WERI-Rb-1 (cell line): ENCODE measurements at regions not wholly inside any gene's neighbourhood (a gene's known extent, or its start where the extent isn't known, plus 50 kb on each side); places are given as distances from the start of the nearest gene placed in this dataset.

Experiments used
- DNase-seq: peaks from one replicate; pipeline ENCODE4 v3.0.0-alpha.2; 2020
- H3K27ac ChIP-seq: fragments of 250-450 bp; sonication (Bioruptor Pico); 2 replicates; pipeline ENCODE4 v1.5.1; 2020; ENCODE audit warnings: mild to moderate bottlenecking, moderate library complexity
- H3K27me3 ChIP-seq: fragments of 250-450 bp; sonication (Bioruptor Pico); 2 replicates; pipeline ENCODE4 v1.5.1; 2021; ENCODE audit warnings: mild to moderate bottlenecking, low read depth, moderate library complexity; ENCODE audit not compliant: insufficient read depth, severe bottlenecking
- H3K36me3 ChIP-seq: fragments of 250-450 bp; sonication (Bioruptor Pico); 2 replicates; pipeline ENCODE4 v1.5.1; 2020; ENCODE audit warnings: mild to moderate bottlenecking, moderate library complexity
- H3K4me3 ChIP-seq: 2 replicates; pipeline ENCODE4 v1.5.1; 2011; ENCODE audit warnings: low read depth, mild to moderate bottlenecking, control low read depth, low read length
- H3K9me3 ChIP-seq: fragments of 250-450 bp; sonication (Bioruptor Pico); 2 replicates; pipeline ENCODE4 v1.5.1; 2021; ENCODE audit warnings: mild to moderate bottlenecking, moderate library complexity; ENCODE audit not compliant: severe bottlenecking
- TF ChIP-seq, protein P1 (sequence below): IDR thresholded peaks from 2 replicates; pipeline ENCODE4 v1.5.1; 2011; ENCODE audit warnings: low read depth, mild to moderate bottlenecking, control low read depth, inconsistent platforms, low read length

DNA sequence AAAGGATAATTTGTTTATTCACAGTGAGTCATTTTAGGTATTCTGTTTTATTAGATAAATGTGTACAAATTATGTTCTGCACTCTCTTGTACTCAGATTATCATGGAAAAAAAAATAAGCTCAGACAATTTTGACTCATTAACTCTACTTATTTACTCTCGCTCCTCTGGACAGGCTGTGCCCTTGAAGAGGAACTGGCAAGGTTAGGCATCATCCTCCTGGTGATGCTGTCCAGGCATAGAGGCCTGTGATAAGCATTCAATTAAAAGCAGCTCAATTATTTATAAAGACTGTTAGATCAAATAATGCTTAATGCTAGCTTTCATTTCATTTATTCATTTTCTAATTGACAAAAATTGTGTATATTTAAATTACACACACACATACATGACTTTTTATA is 518.5 kb downstream of the TENT5A start:
- Histone ChIP-seq H3K27ac (no peak overlapping the region), H3K36me3 (no peaks in the 10 kb centered on the region), H3K4me3 (no peak overlapping the region), H3K9me3 (no peaks in the 10 kb centered on the region), H3K27me3 (no peaks in the 10 kb centered on the region)
- no peak for DNase-seq
- TF ChIP-seq, protein P1, sequence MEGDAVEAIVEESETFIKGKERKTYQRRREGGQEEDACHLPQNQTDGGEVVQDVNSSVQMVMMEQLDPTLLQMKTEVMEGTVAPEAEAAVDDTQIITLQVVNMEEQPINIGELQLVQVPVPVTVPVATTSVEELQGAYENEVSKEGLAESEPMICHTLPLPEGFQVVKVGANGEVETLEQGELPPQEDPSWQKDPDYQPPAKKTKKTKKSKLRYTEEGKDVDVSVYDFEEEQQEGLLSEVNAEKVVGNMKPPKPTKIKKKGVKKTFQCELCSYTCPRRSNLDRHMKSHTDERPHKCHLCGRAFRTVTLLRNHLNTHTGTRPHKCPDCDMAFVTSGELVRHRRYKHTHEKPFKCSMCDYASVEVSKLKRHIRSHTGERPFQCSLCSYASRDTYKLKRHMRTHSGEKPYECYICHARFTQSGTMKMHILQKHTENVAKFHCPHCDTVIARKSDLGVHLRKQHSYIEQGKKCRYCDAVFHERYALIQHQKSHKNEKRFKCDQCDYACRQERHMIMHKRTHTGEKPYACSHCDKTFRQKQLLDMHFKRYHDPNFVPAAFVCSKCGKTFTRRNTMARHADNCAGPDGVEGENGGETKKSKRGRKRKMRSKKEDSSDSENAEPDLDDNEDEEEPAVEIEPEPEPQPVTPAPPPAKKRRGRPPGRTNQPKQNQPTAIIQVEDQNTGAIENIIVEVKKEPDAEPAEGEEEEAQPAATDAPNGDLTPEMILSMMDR, result no peak

DNA sequence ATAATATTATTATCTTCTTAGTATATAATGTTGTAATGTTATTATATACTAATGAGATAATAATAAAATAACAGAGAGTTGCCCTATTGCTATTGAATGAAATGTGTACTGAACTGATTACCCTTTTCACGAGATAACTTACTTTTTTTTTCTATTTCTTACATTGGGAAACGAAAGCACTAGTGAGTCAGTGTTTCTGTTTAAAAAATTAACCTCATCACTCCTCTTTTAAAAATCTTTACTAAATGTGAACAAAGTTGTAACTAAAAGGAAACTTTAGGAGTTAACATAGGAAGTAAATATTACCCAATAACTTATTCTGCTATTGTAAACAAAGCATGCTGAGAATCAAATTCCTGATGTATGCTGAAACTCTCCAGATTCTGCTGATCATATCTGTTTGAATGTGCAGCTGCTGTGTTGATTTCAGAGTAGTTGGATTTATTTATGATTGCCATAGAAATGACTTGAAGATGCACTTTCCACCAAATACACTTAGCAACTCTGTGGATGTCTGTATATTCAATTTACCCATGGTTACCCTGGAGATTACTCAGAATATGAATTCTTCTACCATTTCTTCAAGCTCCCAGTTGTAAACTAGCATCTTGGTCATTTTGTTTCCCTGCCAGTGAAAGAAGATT is 523.4 kb downstream of the TENT5A start:
- Histone ChIP-seq H3K4me3 (no peak overlapping the region), H3K27me3 (no peaks in the 10 kb centered on the region), H3K9me3 (no peaks in the 10 kb centered on the region), H3K27ac (no peak overlapping the region), H3K36me3 (no peaks in the 10 kb centered on the region)
- TF ChIP-seq, protein P1, result no peak
- DNase-seq, result no peak

DNA sequence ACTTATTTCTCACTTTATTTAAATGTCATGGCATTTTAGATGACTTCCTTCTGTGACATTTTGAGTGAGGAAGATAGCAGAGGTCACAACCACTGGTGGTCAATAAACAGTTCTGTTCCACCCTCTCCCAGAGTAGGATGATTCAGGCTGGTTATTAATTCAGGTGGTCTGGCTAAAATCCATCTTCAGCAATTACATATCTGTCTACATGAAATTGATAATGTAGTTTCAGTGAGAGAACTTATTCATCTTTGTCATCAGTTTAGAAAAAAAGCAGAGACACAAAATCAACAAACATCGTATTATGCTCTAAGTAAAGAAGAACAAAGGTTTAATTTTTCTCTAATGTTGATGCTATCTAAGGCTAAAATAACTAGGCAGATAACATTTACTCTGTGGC is 525.5 kb downstream of the TENT5A start:
- no peak for DNase-seq
- TF ChIP-seq, protein P1, result no peak
- Histone ChIP-seq H3K9me3 (no peaks in the 10 kb centered on the region), H3K36me3 (no peaks in the 10 kb centered on the region), H3K4me3 (no peak overlapping the region), H3K27ac (no peak overlapping the region), H3K27me3 (no peaks in the 10 kb centered on the region)

DNA sequence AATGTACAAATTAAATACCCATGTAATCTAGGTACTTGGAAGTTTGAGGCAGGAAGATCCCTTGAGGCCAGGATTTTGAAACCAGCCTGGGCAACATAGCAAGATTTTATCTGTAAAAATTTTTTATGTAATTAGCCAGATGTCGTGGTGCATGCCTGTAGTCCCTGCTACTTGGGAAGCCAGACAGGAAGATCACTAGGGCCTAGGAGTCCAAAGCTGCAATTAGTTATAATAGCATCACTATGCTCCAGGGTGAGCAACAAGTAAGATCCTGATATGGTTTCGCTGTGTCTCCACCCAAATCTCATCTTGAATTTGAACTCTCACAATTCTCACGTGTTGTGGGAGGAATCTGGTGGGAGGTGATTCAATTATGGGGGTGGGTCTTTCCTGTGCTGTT is 535.8 kb downstream of the TENT5A start:
- no peaks in the 10 kb centered on the region for H3K9me3 ChIP-seq
- H3K27me3 ChIP-seq, result no peaks in the 10 kb centered on the region
- no peak overlapping the region for H3K4me3 ChIP-seq
- TF ChIP-seq, protein P1, result no peak
- no peak overlapping the region for H3K27ac ChIP-seq
- DNase-seq, result no peak
- H3K36me3 ChIP-seq, result no peaks in the 10 kb centered on the region

DNA sequence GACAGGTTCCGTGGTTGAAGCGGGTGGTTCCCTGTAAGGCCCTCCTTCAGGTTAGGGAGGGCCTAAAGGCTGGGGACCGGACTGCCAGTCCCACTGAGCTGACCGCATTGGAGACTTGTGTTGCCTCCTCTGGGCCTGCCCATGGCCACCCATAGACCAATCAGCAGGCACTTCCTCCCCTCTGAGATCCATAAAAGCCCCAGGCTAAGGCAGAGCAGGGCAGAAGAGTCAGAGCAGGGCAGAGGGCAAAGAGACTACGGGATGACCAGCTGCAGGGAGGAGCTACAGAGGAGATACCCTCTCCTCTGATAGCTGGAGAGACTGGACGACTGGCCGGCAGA is 537.4 kb downstream of the TENT5A start:
- TF ChIP-seq, protein P1, result no peak
- Histone ChIP-seq H3K27ac (no peak overlapping the region), H3K4me3 (no peak overlapping the region), H3K36me3 (no peaks in the 10 kb centered on the region), H3K9me3 (no peaks in the 10 kb centered on the region), H3K27me3 (no peaks in the 10 kb centered on the region)
- no peak for DNase-seq

- TF ChIP-seq, protein P1, result no peak
- Histone ChIP-seq H3K36me3 (no peaks in the 10 kb centered on the region), H3K4me3 (no peak overlapping the region), H3K9me3 (no peaks in the 10 kb centered on the region), H3K27me3 (no peaks in the 10 kb centered on the region), H3K27ac (no peak overlapping the region)
- DNase-seq, result no peak
Measured at GRCh38 chr6:81214414-81215091, 537.9 kb downstream of the TENT5A start.
